Epithelial cell of esophagus (primary cell): ENCODE measurements at regions not wholly inside any gene's neighbourhood (a gene's known extent, or its start where the extent isn't known, plus 50 kb on each side); places are given as distances from the start of the nearest gene placed in this dataset.

Source experiments
- DNase-seq: peaks from one replicate; pipeline ENCODE4 v3.0.0; 2010; ENCODE audit warnings: low read depth
- H3K4me3 ChIP-seq: 2 replicates; pipeline ENCODE4 v1.5.1; 2011; ENCODE audit warnings: mild to moderate bottlenecking, low read length, control low read depth
- CTCF ChIP-seq: IDR thresholded peaks from 2 replicates; pipeline ENCODE4 v1.5.1; 2011; ENCODE audit warnings: low read depth, mild to moderate bottlenecking, low read length, control low read depth, inconsistent platforms; ENCODE audit not compliant: insufficient read depth; ENCODE audit errors: missing control alignments

DNA sequence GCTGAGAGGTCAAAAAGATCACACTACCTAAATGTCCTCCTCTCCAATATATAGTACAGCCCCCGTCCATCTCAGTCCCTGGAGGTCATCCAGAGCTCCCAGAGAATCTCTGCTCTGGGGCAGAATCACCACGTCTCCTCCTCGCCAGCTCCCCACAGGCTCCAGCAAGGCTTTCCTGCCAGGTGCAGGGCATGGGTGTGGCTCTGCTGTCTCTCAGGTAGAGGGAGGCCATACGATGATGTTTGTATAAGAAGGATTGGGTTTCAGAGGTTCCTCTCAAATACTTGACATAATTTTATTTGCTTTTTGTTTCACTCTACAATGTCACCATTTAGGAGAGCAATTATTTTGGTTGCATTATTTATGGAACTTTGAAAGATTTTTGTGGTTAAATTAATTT, 98.3 kb upstream of the PRSS58 start:
- DNase-seq, result no peak
- TF ChIP-seq CTCF, result no peak
- H3K4me3 ChIP-seq, result no peak overlapping the region

DNA sequence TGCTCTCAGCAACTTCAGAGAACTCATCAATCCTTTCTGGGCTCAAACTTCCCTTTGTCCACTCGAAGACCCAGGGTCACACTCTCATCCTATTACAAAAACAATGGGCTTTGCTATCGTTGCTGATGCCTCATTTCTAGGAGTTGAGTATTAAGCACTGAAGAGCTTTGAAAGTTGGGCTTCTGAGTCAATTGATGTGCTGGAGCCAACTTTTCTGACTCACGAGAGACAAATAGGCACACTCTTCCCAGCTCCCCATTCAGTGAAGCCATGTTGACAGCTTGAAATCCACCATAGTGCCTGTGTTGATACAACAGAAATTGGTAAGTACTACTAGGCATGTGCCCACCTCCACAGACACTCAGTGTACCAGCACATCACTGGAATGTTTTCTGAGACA, 97.5 kb upstream of the PRSS58 start:
- DNase-seq, result peak; percentile 63
- TF ChIP-seq CTCF, result no peak
- no peak overlapping the region for H3K4me3 ChIP-seq

DNA sequence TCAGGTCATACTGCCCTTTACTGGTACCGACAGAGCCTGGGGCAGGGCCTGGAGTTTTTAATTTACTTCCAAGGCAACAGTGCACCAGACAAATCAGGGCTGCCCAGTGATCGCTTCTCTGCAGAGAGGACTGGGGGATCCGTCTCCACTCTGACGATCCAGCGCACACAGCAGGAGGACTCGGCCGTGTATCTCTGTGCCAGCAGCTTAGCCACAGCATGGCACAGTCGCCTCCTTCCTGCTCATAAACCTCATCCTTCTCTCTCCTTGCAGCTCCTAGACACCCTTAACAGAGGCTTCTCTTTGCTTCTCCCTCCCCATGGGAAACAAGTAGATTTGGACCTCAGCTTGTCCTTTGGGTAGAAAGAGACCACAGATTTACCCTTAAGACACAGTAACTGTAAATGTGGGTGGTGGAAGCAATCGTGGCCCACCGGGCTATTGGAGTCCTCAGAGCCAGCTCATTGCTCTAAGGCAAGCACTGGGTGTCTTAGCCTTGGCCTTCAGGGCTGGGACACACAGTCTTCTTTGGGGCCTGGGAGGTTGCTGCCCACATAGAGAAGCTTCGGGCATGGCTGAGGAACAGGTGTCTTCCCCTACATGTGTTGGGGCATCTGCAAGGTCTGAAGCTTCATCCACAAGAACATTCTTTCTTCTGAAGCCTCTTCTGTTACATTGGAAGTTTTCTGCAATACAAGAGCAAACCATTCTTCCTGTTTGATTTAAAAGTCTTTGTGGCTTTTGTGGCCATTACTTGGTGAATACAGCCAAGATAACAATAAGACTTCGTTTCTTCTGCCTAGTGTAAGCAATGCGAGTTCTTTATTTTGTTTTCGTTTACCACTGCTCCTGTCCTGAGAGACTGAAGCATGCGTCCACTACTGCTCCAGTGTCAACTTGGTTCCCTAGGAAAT, 95.5 kb upstream of the PRSS58 start:
- no peak overlapping the region for H3K4me3 ChIP-seq
- no peak for TF ChIP-seq CTCF
- no peak for DNase-seq

GRCh38 chr7:142352543-142352942, 94.7 kb upstream of the PRSS58 start:
- H3K4me3 ChIP-seq, result no peak overlapping the region
- TF ChIP-seq CTCF, result no peak

DNA sequence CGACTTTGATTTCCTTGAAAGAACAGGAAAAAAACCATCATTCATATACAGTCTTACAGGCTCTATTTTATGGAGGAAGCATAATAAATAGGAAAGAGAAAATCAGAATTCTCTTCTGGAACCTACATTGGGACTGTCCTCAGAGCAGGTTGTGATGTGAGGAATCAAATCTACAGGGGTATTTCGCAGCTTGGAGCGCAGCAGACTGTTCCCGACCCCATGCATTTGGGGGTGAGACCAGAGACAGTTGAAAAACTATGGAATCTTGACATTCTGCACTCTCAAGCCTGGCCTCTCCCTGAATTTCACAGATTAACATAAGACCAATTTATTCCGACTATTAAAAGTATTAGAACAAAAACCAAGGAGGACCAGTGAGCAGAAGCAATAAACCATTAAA, 93.3 kb upstream of the PRSS58 start:
- DNase-seq, result no peak

More at GRCh38 chr7:142352543-142352942, 94.7 kb upstream of the PRSS58 start:
- DNase-seq, result no peak

DNA sequence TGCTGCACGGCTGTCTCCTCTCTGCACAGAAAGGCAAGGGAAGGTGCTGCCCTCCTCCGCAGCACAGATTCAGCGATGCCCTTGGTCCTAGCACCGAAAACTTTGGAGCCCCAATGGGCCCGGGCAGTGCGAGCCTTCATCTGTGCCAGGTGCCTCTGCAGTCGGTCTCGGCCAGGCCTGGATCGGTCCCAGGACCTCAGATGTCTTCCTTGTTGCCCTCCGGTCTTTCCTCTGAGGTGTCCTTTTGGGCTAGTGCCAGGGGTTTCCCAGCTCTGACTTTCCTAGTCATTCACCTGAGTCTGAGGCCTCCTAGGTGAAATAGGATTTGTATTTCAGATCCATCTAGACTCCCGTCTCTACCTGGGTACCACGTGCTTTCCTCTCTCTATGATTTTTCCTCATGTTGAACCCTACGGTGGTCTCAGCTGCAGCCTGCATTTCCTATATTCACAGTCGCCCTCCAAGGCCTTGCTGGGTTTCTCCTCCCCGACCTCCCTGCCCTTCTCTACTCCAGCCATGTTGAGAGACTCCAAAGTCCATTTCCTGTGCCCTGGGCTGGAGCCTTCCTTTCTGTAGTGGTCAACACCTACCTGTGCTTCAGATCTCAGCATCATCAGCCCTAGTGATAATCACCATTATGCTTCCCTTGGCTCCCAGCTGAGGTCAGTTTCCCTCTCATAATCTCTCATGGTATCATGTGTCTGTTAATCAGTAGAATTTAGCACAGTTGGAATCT, 92.0 kb upstream of the PRSS58 start:
- H3K4me3 ChIP-seq, result no peak overlapping the region
- TF ChIP-seq CTCF, result no peak
- DNase-seq, result peak; percentile 73

More for the DNA sequence above, 93.3 kb upstream of the PRSS58 start:
- H3K4me3 ChIP-seq, result no peak overlapping the region
- no peak for TF ChIP-seq CTCF

DNA sequence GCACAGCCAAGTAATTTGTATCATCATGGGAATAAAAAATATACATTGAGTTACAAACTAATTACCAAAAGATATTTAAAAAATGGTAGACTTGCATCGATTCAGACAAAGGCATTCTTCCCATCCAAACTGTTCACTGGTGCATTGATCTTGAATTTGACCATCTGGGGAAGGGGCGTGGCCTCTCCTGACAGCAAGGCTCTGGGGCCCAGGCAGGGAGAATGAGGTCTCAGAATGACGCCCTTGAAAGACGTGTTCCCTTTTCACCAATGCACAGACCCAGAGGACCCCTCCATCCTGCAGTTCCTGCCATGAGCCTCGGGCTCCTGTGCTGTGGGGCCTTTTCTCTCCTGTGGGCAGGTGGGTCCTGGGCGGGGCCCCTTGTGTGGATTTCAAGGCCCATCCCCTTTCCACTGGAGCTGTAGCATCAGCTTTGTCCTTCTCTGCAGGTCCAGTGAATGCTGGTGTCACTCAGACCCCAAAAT, 91.1 kb upstream of the PRSS58 start:
- DNase-seq, result no peak
- H3K4me3 ChIP-seq, result no peak overlapping the region
- no peak for TF ChIP-seq CTCF
